Panc1 (cell line): ENCODE measurements at regions not wholly inside any gene's neighbourhood (a gene's known extent, or its start where the extent isn't known, plus 50 kb on each side); places are given as distances from the start of the nearest gene placed in this dataset.
A peak's percentile ranks its signal among the peaks of the same experiment; 100 is the strongest.

Experiments
- ATAC-seq: fragments of 200-7000 bp; cut with Tn5 transposase; 2 replicates; pipeline ENCODE4 v1.9.1; 2020; ENCODE audit warnings: mild to moderate bottlenecking, moderate library complexity
- BruUV-seq: library from RNA; stranded (reverse); fragments of 400-500 nt; replicated peaks from 2 replicates; lab custom pipeline; 2021; lab: Mats Ljungman, UMichigan
- CTCF ChIA-PET: fragments of 300-600 bp; sonication (Branson Sonifier 250); formaldehyde crosslinking; loops from one replicate; lab custom pipeline; 2022; ENCODE audit warnings: antibody characterized with exemption; lab: Charles Lee
- POLR2A ChIA-PET: fragments of 300-600 bp; sonication (Branson Sonifier 250); formaldehyde crosslinking; loops from one replicate; lab custom pipeline; 2022; ENCODE audit warnings: antibody characterized with exemption; lab: Charles Lee
- DNase-seq: peaks from one replicate; pipeline ENCODE4 v3.0.0-alpha.2; 2010; ENCODE audit warnings: low read depth, low spot score
- H3K27ac ChIP-seq: 2 replicates; pipeline ENCODE4 v1.5.1; 2011; ENCODE audit warnings: mild to moderate bottlenecking, low read length, inconsistent platforms
- H3K27me3 ChIP-seq: fragments of 200-500 bp; sonication (Bioruptor generic); 2 replicates; pipeline ENCODE4 v1.6.0; 2014; ENCODE audit warnings: low read length, inconsistent platforms; ENCODE audit not compliant: control insufficient read depth, insufficient read depth
- H3K36me3 ChIP-seq: fragments of 200-500 bp; sonication (Bioruptor generic); 2 replicates; pipeline ENCODE4 v1.5.1; 2014; ENCODE audit warnings: inconsistent platforms, mild to moderate bottlenecking, low read length, moderate library complexity; ENCODE audit not compliant: control insufficient read depth, insufficient read depth
- H3K4me1 ChIP-seq: 2 replicates; pipeline ENCODE4 v1.5.1; 2011; ENCODE audit warnings: inconsistent platforms, mild to moderate bottlenecking, low read length, moderate library complexity; ENCODE audit not compliant: control insufficient read depth, insufficient read depth
- H3K4me3 ChIP-seq, 2 experiments: 2 replicates each; pipeline ENCODE4 v1.5.1; 2011 to 2012; ENCODE audit warnings: low read depth in 2 of 2, low read length in 2 of 2, mild to moderate bottlenecking in 2 of 2, inconsistent platforms in 1 of 2, moderate library complexity in 1 of 2
- H3K9me3 ChIP-seq: fragments of 200-500 bp; sonication (Bioruptor generic); 2 replicates; pipeline ENCODE4 v1.5.1; 2014; ENCODE audit warnings: low read depth, mild to moderate bottlenecking, inconsistent platforms, low read length, moderate library complexity; ENCODE audit not compliant: control insufficient read depth, insufficient read depth
- POLR2AphosphoS5 ChIP-seq: IDR thresholded peaks from 2 replicates; pipeline ENCODE4 v1.6.1; 2012; ENCODE audit warnings: mild to moderate bottlenecking, low read depth, low read length, moderate library complexity
- SIN3A ChIP-seq: IDR thresholded peaks from 2 replicates; pipeline ENCODE4 v1.6.1; 2012; ENCODE audit warnings: low read depth, mild to moderate bottlenecking, low read length, moderate library complexity, borderline replicate concordance; ENCODE audit not compliant: insufficient read depth
- TCF7L2 ChIP-seq: IDR thresholded peaks from 2 replicates; pipeline ENCODE4 v1.6.1; 2011; ENCODE audit warnings: mild to moderate bottlenecking, low read depth, low read length, inconsistent platforms
- in situ Hi-C: cut with HindIII; loops from 2 replicates; pipeline ENCODE4 v1.10.0; 2016; ENCODE audit warnings: low sequenced_read_pairs, low pct_unique_long_range_greater_than_20kb
- intact Hi-C: fragments of 100-400 bp; cut with micrococcal nuclease; formaldehyde crosslinking; loops from one replicate; pipeline ENCODE4 v1.10.0; 2022; ENCODE audit not compliant: unreplicated experiment
- TF ChIP-seq, protein P1 (sequence below): fragments of 450-650 bp; IDR thresholded peaks from 2 replicates; pipeline ENCODE4 v1.5.1; 2017; ENCODE audit warnings: mild to moderate bottlenecking
- TF ChIP-seq, protein P2 (sequence below), 2 experiments: IDR thresholded peaks; 2 replicates each; pipeline ENCODE4 v1.6.1; 2011 to 2012; ENCODE audit warnings: low read depth in 2 of 2, control low read depth in 1 of 2, low read length in 1 of 2, mild to moderate bottlenecking in 1 of 2, moderate library complexity in 1 of 2; ENCODE audit not compliant: insufficient read depth in 1 of 2

DNA sequence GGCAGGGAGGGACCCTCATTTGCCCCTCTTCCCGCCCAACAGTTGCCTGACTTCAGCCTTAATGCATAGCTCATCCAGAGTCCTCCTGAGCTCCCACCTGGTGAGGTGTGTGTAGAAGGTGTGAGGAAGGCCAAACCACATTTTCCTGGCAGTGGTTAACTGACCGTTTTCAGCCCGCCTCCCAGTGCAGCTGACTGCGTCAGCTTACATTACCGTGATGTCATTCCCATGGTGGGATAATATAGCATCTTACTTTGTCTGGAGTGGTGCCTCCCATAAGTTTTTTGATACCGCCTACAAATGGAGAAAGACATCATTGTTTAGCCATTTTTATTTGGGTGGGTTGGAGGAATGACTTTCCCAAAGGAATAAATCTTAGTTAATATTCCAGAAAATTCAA is 151.9 kb downstream of the C9orf152 start:
- POLR2A ChIA-PET: no interaction called here
- no peak for ATAC-seq
- in situ Hi-C loops: no loop called here
- no peak overlapping the region for H3K4me3 ChIP-seq
- no peaks in the 10 kb centered on the region for H3K4me1 ChIP-seq
- no TSS peak for BruUV-seq
- no peaks in the 10 kb centered on the region for H3K9me3 ChIP-seq
- H3K27ac ChIP-seq: no peak overlapping the region
- CTCF ChIA-PET: no interaction called here
- no peaks in the 10 kb centered on the region for H3K27me3 ChIP-seq
- intact Hi-C loops: no loop called here
- no peak for DNase-seq
- TF ChIP-seq, protein P1, sequence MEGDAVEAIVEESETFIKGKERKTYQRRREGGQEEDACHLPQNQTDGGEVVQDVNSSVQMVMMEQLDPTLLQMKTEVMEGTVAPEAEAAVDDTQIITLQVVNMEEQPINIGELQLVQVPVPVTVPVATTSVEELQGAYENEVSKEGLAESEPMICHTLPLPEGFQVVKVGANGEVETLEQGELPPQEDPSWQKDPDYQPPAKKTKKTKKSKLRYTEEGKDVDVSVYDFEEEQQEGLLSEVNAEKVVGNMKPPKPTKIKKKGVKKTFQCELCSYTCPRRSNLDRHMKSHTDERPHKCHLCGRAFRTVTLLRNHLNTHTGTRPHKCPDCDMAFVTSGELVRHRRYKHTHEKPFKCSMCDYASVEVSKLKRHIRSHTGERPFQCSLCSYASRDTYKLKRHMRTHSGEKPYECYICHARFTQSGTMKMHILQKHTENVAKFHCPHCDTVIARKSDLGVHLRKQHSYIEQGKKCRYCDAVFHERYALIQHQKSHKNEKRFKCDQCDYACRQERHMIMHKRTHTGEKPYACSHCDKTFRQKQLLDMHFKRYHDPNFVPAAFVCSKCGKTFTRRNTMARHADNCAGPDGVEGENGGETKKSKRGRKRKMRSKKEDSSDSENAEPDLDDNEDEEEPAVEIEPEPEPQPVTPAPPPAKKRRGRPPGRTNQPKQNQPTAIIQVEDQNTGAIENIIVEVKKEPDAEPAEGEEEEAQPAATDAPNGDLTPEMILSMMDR: no peak
- TF ChIP-seq SIN3A: no peak
- TF ChIP-seq POLR2AphosphoS5: no peak
- TF ChIP-seq TCF7L2: no peak
- TF ChIP-seq, protein P2, sequence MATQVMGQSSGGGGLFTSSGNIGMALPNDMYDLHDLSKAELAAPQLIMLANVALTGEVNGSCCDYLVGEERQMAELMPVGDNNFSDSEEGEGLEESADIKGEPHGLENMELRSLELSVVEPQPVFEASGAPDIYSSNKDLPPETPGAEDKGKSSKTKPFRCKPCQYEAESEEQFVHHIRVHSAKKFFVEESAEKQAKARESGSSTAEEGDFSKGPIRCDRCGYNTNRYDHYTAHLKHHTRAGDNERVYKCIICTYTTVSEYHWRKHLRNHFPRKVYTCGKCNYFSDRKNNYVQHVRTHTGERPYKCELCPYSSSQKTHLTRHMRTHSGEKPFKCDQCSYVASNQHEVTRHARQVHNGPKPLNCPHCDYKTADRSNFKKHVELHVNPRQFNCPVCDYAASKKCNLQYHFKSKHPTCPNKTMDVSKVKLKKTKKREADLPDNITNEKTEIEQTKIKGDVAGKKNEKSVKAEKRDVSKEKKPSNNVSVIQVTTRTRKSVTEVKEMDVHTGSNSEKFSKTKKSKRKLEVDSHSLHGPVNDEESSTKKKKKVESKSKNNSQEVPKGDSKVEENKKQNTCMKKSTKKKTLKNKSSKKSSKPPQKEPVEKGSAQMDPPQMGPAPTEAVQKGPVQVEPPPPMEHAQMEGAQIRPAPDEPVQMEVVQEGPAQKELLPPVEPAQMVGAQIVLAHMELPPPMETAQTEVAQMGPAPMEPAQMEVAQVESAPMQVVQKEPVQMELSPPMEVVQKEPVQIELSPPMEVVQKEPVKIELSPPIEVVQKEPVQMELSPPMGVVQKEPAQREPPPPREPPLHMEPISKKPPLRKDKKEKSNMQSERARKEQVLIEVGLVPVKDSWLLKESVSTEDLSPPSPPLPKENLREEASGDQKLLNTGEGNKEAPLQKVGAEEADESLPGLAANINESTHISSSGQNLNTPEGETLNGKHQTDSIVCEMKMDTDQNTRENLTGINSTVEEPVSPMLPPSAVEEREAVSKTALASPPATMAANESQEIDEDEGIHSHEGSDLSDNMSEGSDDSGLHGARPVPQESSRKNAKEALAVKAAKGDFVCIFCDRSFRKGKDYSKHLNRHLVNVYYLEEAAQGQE (IDR thresholded peaks at IDR 0.05; ENCODE audit: insufficient read depth in 1 of 2, low read depth in 2 of 2, low read length in 1 of 2): no peak
- H3K36me3 ChIP-seq: no peaks in the 10 kb centered on the region

DNA sequence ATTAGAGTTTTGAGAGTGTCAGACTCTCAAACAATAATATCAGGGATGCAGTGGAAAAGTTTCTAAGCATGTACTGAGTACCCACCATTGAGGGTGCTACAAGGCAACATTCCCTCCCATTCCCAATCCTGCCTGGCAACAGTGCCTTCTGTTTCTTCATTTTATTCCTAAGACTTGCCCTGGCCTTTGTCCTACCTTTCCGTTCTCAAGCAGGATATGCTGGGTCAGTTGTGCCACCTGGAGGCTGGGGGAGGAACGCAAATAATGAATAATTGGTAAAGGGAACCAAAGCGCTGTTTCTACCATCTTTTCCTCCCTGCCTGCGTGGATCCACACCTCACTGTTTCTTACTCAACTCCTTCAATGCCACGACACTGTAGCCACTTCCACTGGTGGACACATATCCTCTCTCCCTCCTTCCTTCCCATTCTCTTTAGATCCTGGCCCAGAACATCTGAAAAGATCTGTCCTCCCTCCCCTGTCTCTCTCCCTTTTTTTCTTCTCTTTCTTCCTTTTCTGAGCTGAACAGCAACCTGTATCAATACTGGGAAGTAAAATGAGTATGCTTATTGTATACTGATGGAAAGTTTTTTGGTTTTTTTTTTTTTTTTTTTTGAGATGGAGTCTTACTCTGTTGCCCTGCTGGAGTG is 149.5 kb downstream of the C9orf152 start:
- Histone ChIP-seq H3K9me3 (no peaks in the 10 kb centered on the region), H3K27ac (no peak overlapping the region), H3K4me3 (no peak overlapping the region), H3K27me3 (no peaks in the 10 kb centered on the region), H3K36me3 (no peaks in the 10 kb centered on the region), H3K4me1 (no peaks in the 10 kb centered on the region)
- TF ChIP-seq SIN3A (no peak), TCF7L2 (no peak)
- TF ChIP-seq, protein P1: peak; percentile 70
- TF ChIP-seq, protein P2 (IDR thresholded peaks at IDR 0.05; ENCODE audit: insufficient read depth in 1 of 2, low read depth in 2 of 2, low read length in 1 of 2): no peak
- in situ Hi-C loops (no loop called here), intact Hi-C loops (loop anchor here (1.0 kb wide), 1 partner anchor 155 kb away; no protein-coding TSS in a partner anchor)
- BruUV-seq: no TSS peak
- POLR2A ChIA-PET: no interaction called here
- peak; percentile 84 for ATAC-seq
- CTCF ChIA-PET: interaction anchor here (0.6 kb wide), 1 partner anchor 638 kb away, joined by 3 read pairs; no protein-coding TSS in a partner anchor
- DNase-seq: no peak
